ENCODE measurements at regions not wholly inside any gene's neighbourhood (a gene's known extent, or its start where the extent isn't known, plus 50 kb on each side); places are given as distances from the start of the nearest gene placed in this dataset.
"Not testable (repeated sequence)": the region's sequence is repeated elsewhere in the genome, so short reads cannot be mapped to it uniquely, and the experiment has no call there.

DNA sequence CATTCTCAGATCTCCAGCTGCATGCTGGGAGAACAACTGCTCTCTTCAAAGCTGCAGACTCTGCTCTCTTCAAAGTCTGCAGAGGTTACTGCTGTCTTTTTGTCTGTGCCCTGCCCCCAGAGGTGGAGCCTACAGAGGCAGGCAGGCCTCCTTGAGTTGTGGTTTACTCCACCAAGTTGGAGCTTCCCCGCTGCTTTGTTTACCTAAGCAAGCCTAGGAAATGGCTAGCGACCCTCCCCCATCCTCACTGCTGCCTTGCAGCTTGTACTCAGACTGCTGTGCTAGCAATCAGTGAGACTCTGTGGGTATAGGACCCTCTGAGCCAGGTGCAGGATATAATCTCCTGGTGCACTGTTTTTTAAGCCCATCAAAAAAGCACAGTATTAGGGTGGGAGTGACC, 591.7 kb downstream of the ALG10 start:
- TF ChIP-seq, protein P1, sequence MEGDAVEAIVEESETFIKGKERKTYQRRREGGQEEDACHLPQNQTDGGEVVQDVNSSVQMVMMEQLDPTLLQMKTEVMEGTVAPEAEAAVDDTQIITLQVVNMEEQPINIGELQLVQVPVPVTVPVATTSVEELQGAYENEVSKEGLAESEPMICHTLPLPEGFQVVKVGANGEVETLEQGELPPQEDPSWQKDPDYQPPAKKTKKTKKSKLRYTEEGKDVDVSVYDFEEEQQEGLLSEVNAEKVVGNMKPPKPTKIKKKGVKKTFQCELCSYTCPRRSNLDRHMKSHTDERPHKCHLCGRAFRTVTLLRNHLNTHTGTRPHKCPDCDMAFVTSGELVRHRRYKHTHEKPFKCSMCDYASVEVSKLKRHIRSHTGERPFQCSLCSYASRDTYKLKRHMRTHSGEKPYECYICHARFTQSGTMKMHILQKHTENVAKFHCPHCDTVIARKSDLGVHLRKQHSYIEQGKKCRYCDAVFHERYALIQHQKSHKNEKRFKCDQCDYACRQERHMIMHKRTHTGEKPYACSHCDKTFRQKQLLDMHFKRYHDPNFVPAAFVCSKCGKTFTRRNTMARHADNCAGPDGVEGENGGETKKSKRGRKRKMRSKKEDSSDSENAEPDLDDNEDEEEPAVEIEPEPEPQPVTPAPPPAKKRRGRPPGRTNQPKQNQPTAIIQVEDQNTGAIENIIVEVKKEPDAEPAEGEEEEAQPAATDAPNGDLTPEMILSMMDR (IDR thresholded peaks at IDR 0.05; ENCODE audit: borderline replicate concordance, extremely low read depth, low read length, poor library complexity, severe bottlenecking), result not testable (repeated sequence)
- not testable (repeated sequence) for TF ChIP-seq EZH2 (IDR thresholded peaks at IDR 0.05; ENCODE audit: borderline replicate concordance, low read depth, low read length, severe bottlenecking)

All from DND-41 (cell line).